CD1c-positive myeloid dendritic cell (primary cell): ENCODE measurements at regions not wholly inside any gene's neighbourhood (a gene's known extent, or its start where the extent isn't known, plus 50 kb on each side); places are given as distances from the start of the nearest gene placed in this dataset.

ENCODE experiments used
- DNase-seq: peaks from one replicate; pipeline ENCODE4 v3.0.0-alpha.2; 2016; ENCODE audit errors: extremely low spot score

DNA sequence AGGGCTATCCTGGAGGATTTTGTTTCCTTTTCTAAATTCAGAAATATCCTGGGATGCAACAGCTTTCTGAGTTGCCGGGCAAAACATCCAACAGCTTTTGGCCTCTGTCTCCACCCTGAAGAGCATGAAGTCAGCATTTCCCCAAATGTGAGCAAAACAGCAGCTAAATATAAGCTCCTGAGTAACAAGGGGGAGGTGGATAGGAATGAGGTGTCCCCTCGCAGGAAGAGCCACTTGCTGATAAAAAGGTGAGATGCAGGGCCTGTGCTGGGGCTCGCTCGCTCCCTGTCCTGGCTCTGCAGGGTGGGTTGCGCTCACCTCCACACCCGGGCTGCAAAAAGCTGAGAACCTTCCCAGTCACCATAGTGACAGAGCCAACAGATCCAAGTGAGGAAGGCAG lies 264.3 kb downstream of the ZEB1 start:
- no peak for DNase-seq

- DNase-seq = peak; percentile 47
These were observed 263.5 kb downstream of the ZEB1 start for GRCh38 chr10:31582365-31583052.

- peak; percentile 86 for DNase-seq
These were observed 262.8 kb downstream of the ZEB1 start for GRCh38 chr10:31581741-31582323.

DNA sequence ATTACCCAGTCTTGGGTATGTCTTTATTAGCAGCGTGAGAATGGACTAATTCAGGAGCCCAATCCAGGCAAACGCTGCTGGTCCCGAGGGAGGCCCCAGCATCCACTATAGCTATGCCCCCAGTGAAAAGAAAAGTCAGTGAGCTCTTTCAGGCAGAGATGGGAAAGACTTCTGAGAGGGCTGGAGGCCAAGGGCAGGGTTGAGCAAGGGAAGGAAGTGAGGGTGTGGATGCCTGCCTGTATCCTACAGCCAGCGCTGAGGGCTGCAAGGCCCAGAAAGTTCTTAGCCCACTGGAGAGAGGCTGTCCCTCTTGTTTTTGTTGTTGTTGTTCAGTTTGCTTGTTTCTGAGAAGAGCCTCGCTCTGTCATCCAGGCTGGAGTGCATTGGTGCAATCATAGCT lies 261.6 kb downstream of the ZEB1 start:
- no peak for DNase-seq
